HG02571 (cell line): ENCODE measurements at regions not wholly inside any gene's neighbourhood (a gene's known extent, or its start where the extent isn't known, plus 50 kb on each side); places are given as distances from the start of the nearest gene placed in this dataset.

Experiments
- ATAC-seq: cut with Tn5 transposase; IDR thresholded peaks from one replicate; pipeline ENCODE4 v1.9.1; 2021; ENCODE audit warnings: mild to moderate bottlenecking, moderate library complexity; ENCODE audit not compliant: unreplicated experiment

GRCh38 chr2:59560769-59561168 is 992.7 kb downstream of the BCL11A start:
- ATAC-seq = no peak

- no peak for ATAC-seq
Measured at GRCh38 chr2:59540864-59541263, 1012.6 kb downstream of the BCL11A start.

GRCh38 chr2:59538398-59538911 is 1015.0 kb downstream of the BCL11A start:
- ATAC-seq = no peak

- ATAC-seq = no peak
Measured at GRCh38 chr2:59532808-59533207, 1020.6 kb downstream of the BCL11A start.

- no peak for ATAC-seq
Measured at GRCh38 chr2:59530258-59530657, 1023.2 kb downstream of the BCL11A start.

GRCh38 chr2:59529726-59530125 is 1023.7 kb downstream of the BCL11A start:
- no peak for ATAC-seq

GRCh38 chr2:59528525-59528924 is 1024.9 kb downstream of the BCL11A start:
- ATAC-seq = no peak

- ATAC-seq = no peak
Measured at GRCh38 chr2:59502981-59503380, 1050.5 kb downstream of the BCL11A start.

- ATAC-seq = no peak
Measured at GRCh38 chr2:59490994-59491393, 1062.5 kb downstream of the BCL11A start.

GRCh38 chr2:59490192-59490591 is 1063.3 kb downstream of the BCL11A start:
- ATAC-seq = no peak

GRCh38 chr2:59484673-59485072 is 1068.8 kb downstream of the BCL11A start:
- no peak for ATAC-seq

- no peak for ATAC-seq
Measured at GRCh38 chr2:59463426-59463825, 1090.0 kb downstream of the BCL11A start.

GRCh38 chr2:59462422-59463197 is 1090.8 kb downstream of the BCL11A start:
- no peak for ATAC-seq

GRCh38 chr2:59461127-59461526 is 1092.3 kb downstream of the BCL11A start:
- no peak for ATAC-seq

GRCh38 chr2:59458800-59459199 is 1094.7 kb downstream of the BCL11A start:
- ATAC-seq = no peak

GRCh38 chr2:59456285-59456684 is 1097.2 kb downstream of the BCL11A start:
- ATAC-seq = no peak

- no peak for ATAC-seq
Measured at GRCh38 chr2:59449274-59449673, 1104.2 kb downstream of the BCL11A start.

GRCh38 chr2:59440491-59440890 is 1113.0 kb downstream of the BCL11A start:
- no peak for ATAC-seq

- no peak for ATAC-seq
Measured at GRCh38 chr2:59435635-59436034, 1117.8 kb downstream of the BCL11A start.

GRCh38 chr2:59428940-59429339 is 1124.5 kb downstream of the BCL11A start:
- ATAC-seq = no peak

- ATAC-seq = no peak
Measured at GRCh38 chr2:59427980-59428379, 1125.5 kb downstream of the BCL11A start.

- ATAC-seq = no peak
Measured at GRCh38 chr2:59425247-59425646, 1128.2 kb downstream of the BCL11A start.
